DOHH2 (cell line): ENCODE measurements at regions not wholly inside any gene's neighbourhood (a gene's known extent, or its start where the extent isn't known, plus 50 kb on each side); places are given as distances from the start of the nearest gene placed in this dataset.
"Not testable (repeated sequence)": the region's sequence is repeated elsewhere in the genome, so short reads cannot be mapped to it uniquely, and the experiment has no call there.

Experiments used
- H3F3A ChIP-seq: fragments of 200-600 bp; sonication (generic), shearing (Covaris generic); 2 replicates; pipeline ENCODE4 v1.6.0; 2016; ENCODE audit warnings: antibody characterized with exemption, mild to moderate bottlenecking; ENCODE audit not compliant: control insufficient read depth, insufficient read depth
- H3K27ac ChIP-seq: fragments of 200-600 bp; sonication (generic); 2 replicates; pipeline ENCODE4 v1.5.1; 2014; ENCODE audit warnings: low read depth, mild to moderate bottlenecking, low read length, moderate library complexity
- H3K27me3 ChIP-seq: fragments of 200-600 bp; sonication (generic); 2 replicates; pipeline ENCODE4 v1.6.1; 2014; ENCODE audit warnings: mild to moderate bottlenecking, low read length, mixed read lengths; ENCODE audit not compliant: control insufficient read depth
- H3K36me3 ChIP-seq: fragments of 200-600 bp; sonication (generic); 2 replicates; pipeline ENCODE4 v1.6.1; 2014; ENCODE audit warnings: mild to moderate bottlenecking, low read length, moderate library complexity, mixed read lengths; ENCODE audit not compliant: control insufficient read depth
- H3K4me1 ChIP-seq: fragments of 200-600 bp; sonication (generic); 2 replicates; pipeline ENCODE4 v1.6.1; 2014; ENCODE audit warnings: mild to moderate bottlenecking, low read length, mixed read lengths; ENCODE audit not compliant: control insufficient read depth
- H3K4me2 ChIP-seq: fragments of 200-600 bp; sonication (generic); 2 replicates; pipeline ENCODE4 v1.6.0; 2014; ENCODE audit warnings: mild to moderate bottlenecking, low read length, moderate library complexity
- H3K4me3 ChIP-seq: fragments of 200-600 bp; sonication (generic); 2 replicates; pipeline ENCODE4 v1.5.1; 2014; ENCODE audit warnings: mild to moderate bottlenecking, low read length, mixed read lengths
- H3K79me2 ChIP-seq: fragments of 200-600 bp; sonication (generic); 2 replicates; pipeline ENCODE4 v1.6.1; 2014; ENCODE audit warnings: mild to moderate bottlenecking, low read length, mixed read lengths; ENCODE audit not compliant: control insufficient read depth
- H3K9me2 ChIP-seq: fragments of 200-600 bp; sonication (generic); replicated peaks from 2 replicates; pipeline ENCODE4 v1.6.1; 2014; ENCODE audit warnings: mild to moderate bottlenecking, low read length, mixed read lengths; ENCODE audit not compliant: control insufficient read depth
- H3K9me3 ChIP-seq: fragments of 200-600 bp; sonication (generic); 2 replicates; pipeline ENCODE4 v1.6.1; 2014; ENCODE audit warnings: antibody characterized with exemption, low read length, mixed read lengths; ENCODE audit not compliant: control insufficient read depth, insufficient read depth
- H4K20me1 ChIP-seq: fragments of 200-600 bp; sonication (generic); 2 replicates; pipeline ENCODE4 v1.6.0; 2014; ENCODE audit warnings: low read depth, mild to moderate bottlenecking, antibody characterized with exemption, low read length, moderate library complexity; ENCODE audit not compliant: control insufficient read depth, insufficient read depth
- EZH2phosphoT487 ChIP-seq: fragments of 200-600 bp; sonication (generic); IDR thresholded peaks from 2 replicates; pipeline ENCODE4 v1.6.1; 2017; ENCODE audit warnings: borderline replicate concordance, mild to moderate bottlenecking, antibody characterized with exemption, low read length, moderate library complexity, mixed read lengths
- TF ChIP-seq, protein P1 (sequence below): fragments of 200-600 bp; sonication (generic); IDR thresholded peaks from one replicate; pipeline ENCODE4 v1.5.1; 2014; ENCODE audit warnings: antibody characterized with exemption, mild to moderate bottlenecking, low read depth, low read length; ENCODE audit not compliant: poor library complexity, severe bottlenecking

GRCh38 chr10:53063805-53064204, 291.2 kb upstream of the MBL2 start:
- H3K27ac ChIP-seq = no peak overlapping the region
- no peak overlapping the region for H3K4me3 ChIP-seq
- H3K36me3 ChIP-seq = no peaks in the 10 kb centered on the region
- no peak overlapping the region for H3K4me2 ChIP-seq
- H3K9me3 ChIP-seq = no peaks in the 10 kb centered on the region
- no peaks in the 10 kb centered on the region for H3K79me2 ChIP-seq
- no peaks in the 10 kb centered on the region for H3F3A ChIP-seq
- H3K4me1 ChIP-seq = no peaks in the 10 kb centered on the region
- no peaks in the 10 kb centered on the region for H3K27me3 ChIP-seq
- no peaks in the 10 kb centered on the region for H4K20me1 ChIP-seq
- H3K9me2 ChIP-seq = no peaks in the 10 kb centered on the region
- TF ChIP-seq EZH2phosphoT487 = no peak
- TF ChIP-seq, protein P1, sequence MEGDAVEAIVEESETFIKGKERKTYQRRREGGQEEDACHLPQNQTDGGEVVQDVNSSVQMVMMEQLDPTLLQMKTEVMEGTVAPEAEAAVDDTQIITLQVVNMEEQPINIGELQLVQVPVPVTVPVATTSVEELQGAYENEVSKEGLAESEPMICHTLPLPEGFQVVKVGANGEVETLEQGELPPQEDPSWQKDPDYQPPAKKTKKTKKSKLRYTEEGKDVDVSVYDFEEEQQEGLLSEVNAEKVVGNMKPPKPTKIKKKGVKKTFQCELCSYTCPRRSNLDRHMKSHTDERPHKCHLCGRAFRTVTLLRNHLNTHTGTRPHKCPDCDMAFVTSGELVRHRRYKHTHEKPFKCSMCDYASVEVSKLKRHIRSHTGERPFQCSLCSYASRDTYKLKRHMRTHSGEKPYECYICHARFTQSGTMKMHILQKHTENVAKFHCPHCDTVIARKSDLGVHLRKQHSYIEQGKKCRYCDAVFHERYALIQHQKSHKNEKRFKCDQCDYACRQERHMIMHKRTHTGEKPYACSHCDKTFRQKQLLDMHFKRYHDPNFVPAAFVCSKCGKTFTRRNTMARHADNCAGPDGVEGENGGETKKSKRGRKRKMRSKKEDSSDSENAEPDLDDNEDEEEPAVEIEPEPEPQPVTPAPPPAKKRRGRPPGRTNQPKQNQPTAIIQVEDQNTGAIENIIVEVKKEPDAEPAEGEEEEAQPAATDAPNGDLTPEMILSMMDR = no peak

DNA sequence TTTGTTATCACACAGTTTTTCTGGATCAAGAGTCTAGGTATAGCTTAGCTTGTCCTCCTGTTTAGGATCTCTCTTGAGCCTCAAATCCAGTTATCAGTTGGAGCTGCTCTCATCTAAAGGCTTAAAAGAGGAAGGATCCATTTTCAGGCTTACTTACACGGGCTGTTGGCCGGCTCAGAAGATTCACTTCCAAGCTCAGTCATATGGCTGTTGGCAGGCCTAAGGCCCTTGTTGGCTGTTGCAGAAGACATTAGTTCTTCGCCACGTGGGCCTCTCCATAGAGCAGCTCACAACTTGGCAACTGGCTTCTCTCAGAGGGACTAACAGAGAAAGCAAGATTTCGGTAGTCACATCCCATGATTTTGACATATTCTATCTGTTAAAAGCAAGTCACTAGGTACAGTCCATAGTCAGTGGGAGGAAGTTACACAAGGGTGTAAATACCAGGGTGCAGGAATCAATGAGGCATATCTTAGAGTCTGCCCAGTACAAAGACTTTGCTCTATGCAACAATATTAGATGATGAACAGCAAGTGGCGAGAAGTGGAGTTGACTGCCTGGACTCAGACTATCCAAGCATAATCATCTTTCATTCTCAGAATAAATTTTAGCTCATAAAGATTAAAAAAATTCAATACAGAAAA, 280.1 kb upstream of the MBL2 start:
- Histone ChIP-seq H3K27me3 (no peaks in the 10 kb centered on the region), H3K36me3 (no peaks in the 10 kb centered on the region), H3K9me2 (no peaks in the 10 kb centered on the region), H3K4me1 (no peaks in the 10 kb centered on the region), H3F3A (no peaks in the 10 kb centered on the region), H3K4me3 (no peak overlapping the region), H4K20me1 (no peaks in the 10 kb centered on the region), H3K79me2 (no peaks in the 10 kb centered on the region), H3K4me2 (no peak overlapping the region), H3K27ac (no peak overlapping the region), H3K9me3 (no peaks in the 10 kb centered on the region)
- no peak for TF ChIP-seq EZH2phosphoT487

GRCh38 chr10:53045315-53045714, 272.7 kb upstream of the MBL2 start:
- Histone ChIP-seq H4K20me1 (no peaks in the 10 kb centered on the region), H3K9me2 (no peaks in the 10 kb centered on the region), H3K36me3 (no peaks in the 10 kb centered on the region), H3K27me3 (no peaks in the 10 kb centered on the region), H3F3A (no peaks in the 10 kb centered on the region), H3K79me2 (no peaks in the 10 kb centered on the region), H3K4me1 (no peaks in the 10 kb centered on the region), H3K4me3 (no peak overlapping the region), H3K4me2 (no peak overlapping the region), H3K27ac (no peak overlapping the region), H3K9me3 (no peaks in the 10 kb centered on the region; the same call in 1 of the 2 replicates)
- TF ChIP-seq, protein P1 = no peak
- TF ChIP-seq EZH2phosphoT487 = no peak

DNA sequence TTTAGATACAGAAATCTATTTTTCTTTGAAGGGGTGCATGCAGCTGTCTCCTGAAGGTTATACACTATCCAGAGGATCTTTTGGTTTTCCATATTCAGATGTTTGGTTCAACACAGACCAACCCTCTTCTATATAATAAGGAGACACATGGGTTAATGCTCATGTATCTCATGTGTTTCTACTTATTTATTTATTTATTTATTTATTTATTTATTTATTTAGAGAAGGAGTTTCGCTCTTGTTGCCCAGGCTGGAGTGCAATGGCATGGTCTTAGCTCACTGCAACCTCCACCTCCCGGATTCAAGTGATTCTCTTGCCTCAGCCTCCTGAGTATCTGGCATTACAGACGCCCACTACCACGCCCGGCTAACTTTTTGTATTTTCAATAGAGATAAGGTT, 263.2 kb upstream of the MBL2 start:
- not testable (repeated sequence) for H3K9me3 ChIP-seq, H3K4me3 ChIP-seq, H3K36me3 ChIP-seq, H3K27me3 ChIP-seq, H3K9me2 ChIP-seq, H4K20me1 ChIP-seq, H3F3A ChIP-seq, H3K4me2 ChIP-seq, H3K27ac ChIP-seq, H3K4me1 ChIP-seq, H3K79me2 ChIP-seq
